HepG2 (cell line): ENCODE measurements at regions not wholly inside any gene's neighbourhood (a gene's known extent, or its start where the extent isn't known, plus 50 kb on each side); places are given as distances from the start of the nearest gene placed in this dataset.

Experiments
- ATAC-seq: fragments of 200-7000 bp; cut with Tn5 transposase; 3 replicates; pipeline ENCODE4 v1.9.1; 2020; ENCODE audit warnings: mild to moderate bottlenecking, moderate library complexity
- BruUV-seq: library from RNA; stranded (reverse); fragments of 400-500 nt; replicated peaks from 2 replicates; lab custom pipeline; 2021; lab: Mats Ljungman, UMichigan
- CTCF ChIA-PET: fragments of 300-600 bp; formaldehyde crosslinking; extraction: SDS; loops from one replicate; lab custom pipeline; 2021; ENCODE audit warnings: low total read pairs, inconsistent platforms, low intra/inter-chr PET ratio; lab: Yijun Ruan, JAX
- POLR2A ChIA-PET: fragments of 350-600 bp; sonication (Branson Sonifier 250); formaldehyde crosslinking; loops from one replicate; lab custom pipeline; 2020; ENCODE audit warnings: antibody characterized with exemption, inconsistent platforms; lab: Yijun Ruan, JAX
- DNase-seq: peaks from one replicate; pipeline ENCODE4 v3.0.0-alpha.2; 2015; ENCODE audit warnings: low spot score
- FAIRE-seq: peaks from 3 replicates; lab custom pipeline; 2011; peaks lifted over from hg19 to GRCh38; lab: Jason Lieb, UNC
- H2AFZ ChIP-seq: one replicate; pipeline ENCODE4 v1.6.1; 2011; ENCODE audit warnings: low read length, inconsistent platforms
- H3K27ac ChIP-seq: fragments of 300-600 bp; 3 replicates; pipeline ENCODE4 v1.8.0; 2011; ENCODE audit warnings: mixed run types, mild to moderate bottlenecking, mixed read lengths, low read length, inconsistent platforms; ENCODE audit not compliant: insufficient read depth; ENCODE audit errors: extremely low read length
- H3K27me3 ChIP-seq, 2 experiments: fragments of 200-600 bp in 1 of 2; 2 replicates in 1 of 2; 3 replicates in 1 of 2; pipeline versions ENCODE4 v1.6.0 to v1.8.0; 2011; ENCODE audit warnings: low read length in 2 of 2, mild to moderate bottlenecking in 2 of 2, moderate library complexity in 2 of 2, inconsistent platforms in 1 of 2; ENCODE audit not compliant: insufficient read depth in 2 of 2, control insufficient read depth in 1 of 2
- H3K36me3 ChIP-seq, 2 experiments: fragments of 200-600 bp in 1 of 2; replicated peaks in 1 of 2; 2 replicates in 1 of 2; 3 replicates in 1 of 2; pipeline versions ENCODE4 v1.5.1 to v1.8.0; 2011; ENCODE audit warnings: low read length in 2 of 2, inconsistent platforms in 1 of 2; ENCODE audit not compliant: insufficient read depth in 2 of 2, control insufficient read depth in 1 of 2
- H3K4me1 ChIP-seq: 2 replicates; pipeline ENCODE4 v1.5.1; 2012; ENCODE audit warnings: low read length, inconsistent platforms; ENCODE audit not compliant: insufficient read depth
- H3K4me2 ChIP-seq: 2 replicates; pipeline ENCODE4 v1.6.0; 2011; ENCODE audit warnings: low read depth, low read length, inconsistent platforms
- H3K4me3 ChIP-seq, 3 experiments: fragments of 200-600 bp in 1 of 3; sonication (generic), shearing (Covaris generic) in 1 of 3; replicated peaks in 1 of 3; 2 replicates each; pipeline ENCODE4 v1.5.1; 2011 to 2016; ENCODE audit warnings: low read length in 3 of 3, inconsistent platforms in 2 of 3, low read depth in 2 of 3, mild to moderate bottlenecking in 2 of 3, control low read depth in 1 of 3, mixed read lengths in 1 of 3; ENCODE audit not compliant: insufficient read depth in 1 of 3
- H3K79me2 ChIP-seq: one replicate; pipeline ENCODE4 v1.6.1; 2011; ENCODE audit warnings: low read length, inconsistent platforms; ENCODE audit not compliant: insufficient read depth
- H3K9ac ChIP-seq: 2 replicates; pipeline ENCODE4 v1.6.0; 2011; ENCODE audit warnings: mild to moderate bottlenecking, low read depth, low read length, inconsistent platforms; ENCODE audit not compliant: insufficient read depth
- H3K9me3 ChIP-seq: 2 replicates; pipeline ENCODE4 v1.5.1; 2012; ENCODE audit warnings: mild to moderate bottlenecking, low read length
- H4K20me1 ChIP-seq: 2 replicates; pipeline ENCODE4 v1.6.0; 2011; ENCODE audit warnings: inconsistent platforms, mild to moderate bottlenecking, low read length, moderate library complexity; ENCODE audit not compliant: insufficient read depth
- STAG1 ChIP-seq: sonication (generic); formaldehyde crosslinking; IDR thresholded peaks from 2 replicates; pipeline ENCODE4 v1.4.0; 2020; ENCODE audit warnings: missing genetic modification reagents
- ZBTB37 ChIP-seq: sonication (generic); formaldehyde crosslinking; IDR thresholded peaks from 2 replicates; pipeline ENCODE4 v1.4.0; 2020; ENCODE audit warnings: mild to moderate bottlenecking, missing genetic modification reagents
- ZNF264 ChIP-seq: sonication (generic); formaldehyde crosslinking; IDR thresholded peaks from 2 replicates; pipeline ENCODE4 v1.4.0; 2020; ENCODE audit warnings: missing genetic modification reagents
- WGBS: methylation state at CpG from one replicate; pipeline ENCODE4 v1.1.6; 2017; ENCODE audit warnings: low lambda C conversion rate; 5-methylcytosine and 5-hydroxymethylcytosine counted together
- in situ Hi-C: cut with HindIII; loops from 2 replicates; pipeline ENCODE4 v1.10.0; 2017; ENCODE audit warnings: low pct_unique_long_range_greater_than_20kb; ENCODE audit not compliant: extremely low pct_ligation_motif_present
- intact Hi-C: fragments of 100-400 bp; cut with micrococcal nuclease; formaldehyde crosslinking; loops from one replicate; pipeline ENCODE4 v1.10.0; 2022; ENCODE audit not compliant: unreplicated experiment
- TF ChIP-seq, protein P1 (sequence below): sonication (generic); formaldehyde crosslinking; IDR thresholded peaks from 2 replicates; pipeline ENCODE4 v1.4.0; 2020; ENCODE audit warnings: mild to moderate bottlenecking, missing genetic modification reagents
- TF ChIP-seq, protein P2 (sequence below): sonication (generic); formaldehyde crosslinking; conservative IDR thresholded peaks from 2 replicates; pipeline ENCODE4 v1.8.0; 2022; ENCODE audit warnings: missing genetic modification reagents

GRCh38 chr11:19326499-19326898 is 85.8 kb upstream of the E2F8 start:
- no peak for FAIRE-seq
- no peak overlapping the region for H3K9ac ChIP-seq
- POLR2A ChIA-PET: no interaction called here
- no peaks in the 10 kb centered on the region for H3K9me3 ChIP-seq
- in situ Hi-C loops: no loop called here
- TF ChIP-seq STAG1: 0 out of 2 replicates have a peak, but pooled peaks have one; percentile 3
- TF ChIP-seq ZNF264 (CRISPR knock-in tag): no peak
- TF ChIP-seq, all 625 proteins: peak for 1
- Histone ChIP-seq H3K4me3 (no peak overlapping the region), H3K4me1 (no peaks in the 10 kb centered on the region), H2AFZ (no peak overlapping the region), H4K20me1 (no peaks in the 10 kb centered on the region), H3K27ac (no peak overlapping the region), H3K79me2 (no peaks in the 10 kb centered on the region), H3K27me3 (peaks cover 0 to 5% of the 10 kb centered on the region in 2 experiments; a peak in 2 of 5 replicates), H3K36me3 (no peaks in the 10 kb centered on the region), H3K4me2 (no peak overlapping the region)
- CTCF ChIA-PET: no interaction called here
- ATAC-seq (no peak), DNase-seq (no peak)
- intact Hi-C loops: loop anchor here (1.0 kb wide), 1 partner anchor 227 kb away; no protein-coding TSS in a partner anchor
- WGBS: no CpG with 5 or more reads among the region's 1 CpG
- no TSS peak for BruUV-seq

GRCh38 chr11:19323502-19323901 is 82.8 kb upstream of the E2F8 start:
- Histone ChIP-seq H3K4me1 (no peaks in the 10 kb centered on the region), H3K27ac (no peak overlapping the region), H3K4me2 (no peak overlapping the region), H3K9me3 (no peaks in the 10 kb centered on the region), H3K36me3 (no peaks in the 10 kb centered on the region), H3K27me3 (no peaks in the 10 kb centered on the region; a peak in 1 of 5 replicates), H4K20me1 (no peaks in the 10 kb centered on the region), H3K79me2 (no peaks in the 10 kb centered on the region), H3K4me3 (no peak overlapping the region), H3K9ac (no peak overlapping the region), H2AFZ (no peak overlapping the region)
- FAIRE-seq (no peak), DNase-seq (no peak), ATAC-seq (no peak)
- ChIA-PET CTCF (no interaction called here), POLR2A (no interaction called here)
- TF ChIP-seq, protein P1, sequence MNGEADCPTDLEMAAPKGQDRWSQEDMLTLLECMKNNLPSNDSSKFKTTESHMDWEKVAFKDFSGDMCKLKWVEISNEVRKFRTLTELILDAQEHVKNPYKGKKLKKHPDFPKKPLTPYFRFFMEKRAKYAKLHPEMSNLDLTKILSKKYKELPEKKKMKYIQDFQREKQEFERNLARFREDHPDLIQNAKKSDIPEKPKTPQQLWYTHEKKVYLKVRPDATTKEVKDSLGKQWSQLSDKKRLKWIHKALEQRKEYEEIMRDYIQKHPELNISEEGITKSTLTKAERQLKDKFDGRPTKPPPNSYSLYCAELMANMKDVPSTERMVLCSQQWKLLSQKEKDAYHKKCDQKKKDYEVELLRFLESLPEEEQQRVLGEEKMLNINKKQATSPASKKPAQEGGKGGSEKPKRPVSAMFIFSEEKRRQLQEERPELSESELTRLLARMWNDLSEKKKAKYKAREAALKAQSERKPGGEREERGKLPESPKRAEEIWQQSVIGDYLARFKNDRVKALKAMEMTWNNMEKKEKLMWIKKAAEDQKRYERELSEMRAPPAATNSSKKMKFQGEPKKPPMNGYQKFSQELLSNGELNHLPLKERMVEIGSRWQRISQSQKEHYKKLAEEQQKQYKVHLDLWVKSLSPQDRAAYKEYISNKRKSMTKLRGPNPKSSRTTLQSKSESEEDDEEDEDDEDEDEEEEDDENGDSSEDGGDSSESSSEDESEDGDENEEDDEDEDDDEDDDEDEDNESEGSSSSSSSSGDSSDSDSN (CRISPR knock-in tag): no peak
- TF ChIP-seq ZBTB37 (CRISPR knock-in tag): no peak
- TF ChIP-seq, protein P2, sequence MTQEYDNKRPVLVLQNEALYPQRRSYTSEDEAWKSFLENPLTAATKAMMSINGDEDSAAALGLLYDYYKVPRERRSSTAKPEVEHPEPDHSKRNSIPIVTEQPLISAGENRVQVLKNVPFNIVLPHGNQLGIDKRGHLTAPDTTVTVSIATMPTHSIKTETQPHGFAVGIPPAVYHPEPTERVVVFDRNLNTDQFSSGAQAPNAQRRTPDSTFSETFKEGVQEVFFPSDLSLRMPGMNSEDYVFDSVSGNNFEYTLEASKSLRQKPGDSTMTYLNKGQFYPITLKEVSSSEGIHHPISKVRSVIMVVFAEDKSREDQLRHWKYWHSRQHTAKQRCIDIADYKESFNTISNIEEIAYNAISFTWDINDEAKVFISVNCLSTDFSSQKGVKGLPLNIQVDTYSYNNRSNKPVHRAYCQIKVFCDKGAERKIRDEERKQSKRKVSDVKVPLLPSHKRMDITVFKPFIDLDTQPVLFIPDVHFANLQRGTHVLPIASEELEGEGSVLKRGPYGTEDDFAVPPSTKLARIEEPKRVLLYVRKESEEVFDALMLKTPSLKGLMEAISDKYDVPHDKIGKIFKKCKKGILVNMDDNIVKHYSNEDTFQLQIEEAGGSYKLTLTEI: no peak
- 0 out of 2 replicates have a peak, but pooled peaks have one; percentile 5 for TF ChIP-seq STAG1
- intact Hi-C loops: no loop called here
- in situ Hi-C loops: no loop called here
- no TSS peak for BruUV-seq
